ENCODE measurements at regions not wholly inside any gene's neighbourhood (a gene's known extent, or its start where the extent isn't known, plus 50 kb on each side); places are given as distances from the start of the nearest gene placed in this dataset.

GRCh38 chr3:68458581-68458980 is 473.8 kb downstream of the TAFA4 start:
- Histone ChIP-seq H3K9ac (ENCODE audit: insufficient read depth in 1 of 2, low read length in 2 of 2) (no peak overlapping the region), H3K4me1 (ENCODE audit: control insufficient read depth in 5 of 5, insufficient read depth in 5 of 5, low read length in 5 of 5) (peaks cover 0 to 11% (median 0%) of the 10 kb centered on the region in 5 donors), H3K27me3 (ENCODE audit: control insufficient read depth in 3 of 3, insufficient read depth in 3 of 3, low read length in 2 of 3) (no peaks in the 10 kb centered on the region), H3K9me3 (ENCODE audit: control insufficient read depth in 4 of 4, insufficient read depth in 3 of 4, low read length in 3 of 4) (no peaks in the 10 kb centered on the region), H3K27ac (ENCODE audit: low read depth in 1 of 2, low read length in 1 of 2) (no peak overlapping the region), H3K36me3 (ENCODE audit: control insufficient read depth in 4 of 4, insufficient read depth in 4 of 4, low read length in 4 of 4) (no peaks in the 10 kb centered on the region), H3K4me3 (no peak overlapping the region)
- DNase-seq (peak in 2 of 3 donors; percentile 86 to 90), ATAC-seq (ENCODE audit: insufficient read depth, low FRiP score) (no peak)
- 72 to 87% methylated on average over 2 of the region's 2 CpGs for WGBS, 2 donors
- TF ChIP-seq CTCF (IDR thresholded peaks at IDR 0.05; ENCODE audit: control extremely low read depth, extremely low read depth): no peak

GRCh38 chr3:68448510-68449383 is 483.6 kb downstream of the TAFA4 start:
- no peaks in the 10 kb centered on the region for H3K9me3 ChIP-seq (ENCODE audit: control insufficient read depth in 4 of 4, insufficient read depth in 3 of 4, low read length in 3 of 4)
- no peaks in the 10 kb centered on the region for H3K36me3 ChIP-seq (ENCODE audit: control insufficient read depth in 4 of 4, insufficient read depth in 4 of 4, low read length in 4 of 4)
- no peaks in the 10 kb centered on the region for H3K27me3 ChIP-seq (ENCODE audit: control insufficient read depth in 3 of 3, insufficient read depth in 3 of 3, low read length in 2 of 3)
- H3K9ac ChIP-seq (ENCODE audit: insufficient read depth in 1 of 2, low read length in 2 of 2): no peak overlapping the region
- DNase-seq (no peak), ATAC-seq (ENCODE audit: insufficient read depth, low FRiP score) (no peak)
- TF ChIP-seq CTCF (IDR thresholded peaks at IDR 0.05; ENCODE audit: control extremely low read depth, extremely low read depth): no peak
- no peak overlapping the region for H3K4me3 ChIP-seq
- 81 to 84% methylated on average over 5 of the region's 5 CpGs for whole genome bisulfite sequencing, 2 donors
- no peak overlapping the region for H3K27ac ChIP-seq (ENCODE audit: low read depth in 1 of 2, low read length in 1 of 2)
- peaks cover 0 to 7% (median 0%) of the 10 kb centered on the region in 5 donors for H3K4me1 ChIP-seq (ENCODE audit: control insufficient read depth in 5 of 5, insufficient read depth in 5 of 5, low read length in 5 of 5)

DNA sequence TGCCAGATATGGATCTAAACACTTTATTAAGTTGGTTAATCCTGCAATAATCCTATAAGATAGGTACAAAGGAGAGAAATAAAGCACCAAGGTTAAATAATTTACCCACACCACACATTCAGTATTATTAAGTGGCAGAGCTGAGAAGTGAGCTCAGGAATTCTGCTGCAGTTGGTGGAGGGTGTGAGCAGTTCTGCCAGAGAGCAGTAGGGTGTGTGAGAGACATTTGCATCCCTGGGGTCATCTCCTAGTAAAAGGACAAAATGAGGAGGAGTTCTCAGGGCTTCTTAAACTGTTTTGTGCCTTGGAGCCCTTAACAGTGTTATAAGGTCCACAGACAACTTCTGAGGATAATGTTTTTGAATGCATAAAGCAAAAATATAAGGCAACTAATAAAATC is 484.5 kb downstream of the TAFA4 start:
- Histone ChIP-seq H3K4me1 (ENCODE audit: control insufficient read depth in 5 of 5, insufficient read depth in 5 of 5, low read length in 5 of 5) (peaks cover 0 to 7% (median 0%) of the 10 kb centered on the region in 5 donors), H3K27ac (ENCODE audit: low read depth in 1 of 2, low read length in 1 of 2) (no peak overlapping the region), H3K27me3 (ENCODE audit: control insufficient read depth in 3 of 3, insufficient read depth in 3 of 3, low read length in 2 of 3) (no peaks in the 10 kb centered on the region), H3K4me3 (no peak overlapping the region), H3K9ac (ENCODE audit: insufficient read depth in 1 of 2, low read length in 2 of 2) (no peak overlapping the region), H3K36me3 (ENCODE audit: control insufficient read depth in 4 of 4, insufficient read depth in 4 of 4, low read length in 4 of 4) (no peaks in the 10 kb centered on the region), H3K9me3 (ENCODE audit: control insufficient read depth in 4 of 4, insufficient read depth in 3 of 4, low read length in 3 of 4) (no peaks in the 10 kb centered on the region)
- no peak for DNase-seq
- ATAC-seq (ENCODE audit: insufficient read depth, low FRiP score): no peak
- TF ChIP-seq CTCF (IDR thresholded peaks at IDR 0.05; ENCODE audit: control extremely low read depth, extremely low read depth): no peak
